Neural cell (in vitro differentiated cells): ENCODE measurements at regions not wholly inside any gene's neighbourhood (a gene's known extent, or its start where the extent isn't known, plus 50 kb on each side); places are given as distances from the start of the nearest gene placed in this dataset.

Experiments
- H2AFZ ChIP-seq: fragments of 200-600, 300-800 bp; sonication (generic), shearing (Covaris generic); 2 replicates; pipeline ENCODE4 v1.6.0; 2014; ENCODE audit warnings: low read depth, mild to moderate bottlenecking, antibody characterized with exemption, low read length, moderate library complexity
- H3F3A ChIP-seq: fragments of 200-600 bp; shearing (Covaris generic); 2 replicates; pipeline ENCODE4 v1.6.1; 2016; ENCODE audit warnings: mild to moderate bottlenecking, moderate library complexity, mixed read lengths, antibody characterized with exemption, low read length; ENCODE audit not compliant: insufficient read depth, poor library complexity, severe bottlenecking
- H3K27ac ChIP-seq: fragments of 200-600, 300-800 bp; sonication (generic), shearing (Covaris generic); 2 replicates; pipeline ENCODE4 v1.5.1; 2014; ENCODE audit warnings: mild to moderate bottlenecking, low read length, moderate library complexity
- H3K27me3 ChIP-seq: fragments of 300-800, 200-600 bp; sonication (generic), shearing (Covaris generic); 2 replicates; pipeline ENCODE4 v1.6.0; 2014; ENCODE audit warnings: mild to moderate bottlenecking, low read depth, low read length, moderate library complexity; ENCODE audit not compliant: insufficient read depth
- H3K36me3 ChIP-seq: fragments of 300-800, 200-600 bp; sonication (generic), shearing (Covaris generic); 2 replicates; pipeline ENCODE4 v1.5.1; 2014; ENCODE audit warnings: mild to moderate bottlenecking, antibody characterized with exemption, low read length, moderate library complexity; ENCODE audit not compliant: insufficient read depth
- H3K4me2 ChIP-seq: fragments of 300-800, 200-600 bp; sonication (generic), shearing (Covaris generic); 2 replicates; pipeline ENCODE4 v1.6.0; 2014; ENCODE audit warnings: mild to moderate bottlenecking, low read length
- H3K4me3 ChIP-seq: fragments of 300-800, 200-600 bp; sonication (generic), shearing (Covaris generic); 2 replicates; pipeline ENCODE4 v1.5.1; 2014; ENCODE audit warnings: mild to moderate bottlenecking, low read length, moderate library complexity
- H3K79me2 ChIP-seq: fragments of 200-600 bp; shearing (Covaris generic); replicated peaks from 2 replicates; pipeline ENCODE4 v1.6.0; 2014; ENCODE audit warnings: mild to moderate bottlenecking, low read length, moderate library complexity; ENCODE audit not compliant: insufficient read depth
- H3K9ac ChIP-seq: fragments of 300-800, 200-600 bp; sonication (generic), shearing (Covaris generic); 2 replicates; pipeline ENCODE4 v1.6.1; 2016; ENCODE audit warnings: mild to moderate bottlenecking, low read length, mixed read lengths
- H3K9me2 ChIP-seq: fragments of 200-600 bp; shearing (Covaris generic); 2 replicates; pipeline ENCODE4 v1.6.1; 2016; ENCODE audit warnings: mild to moderate bottlenecking, low read length, mixed read lengths; ENCODE audit not compliant: insufficient read depth
- H3K9me3 ChIP-seq: fragments of 200-600, 300-800 bp; sonication (generic), shearing (Covaris generic); 2 replicates; pipeline ENCODE4 v1.6.1; 2016; ENCODE audit warnings: mild to moderate bottlenecking, mixed run types, low read length, moderate library complexity, mixed read lengths
- H4K20me1 ChIP-seq: fragments of 200-600 bp; shearing (Covaris generic); 2 replicates; pipeline ENCODE4 v1.6.1; 2016; ENCODE audit warnings: mild to moderate bottlenecking, mixed run types; ENCODE audit not compliant: insufficient read depth
- CTCF ChIP-seq: fragments of 450-650 bp; IDR thresholded peaks from 2 replicates; pipeline ENCODE4 v1.5.1; 2014; ENCODE audit warnings: antibody characterized with exemption, mild to moderate bottlenecking, moderate library complexity; ENCODE audit not compliant: poor library complexity, severe bottlenecking
- EP300 ChIP-seq: fragments of 450-650 bp; conservative IDR thresholded peaks from 2 replicates; pipeline ENCODE4 v1.6.1; 2014; ENCODE audit warnings: antibody characterized with exemption, mild to moderate bottlenecking, moderate library complexity; ENCODE audit not compliant: poor library complexity, severe bottlenecking
- EZH2 ChIP-seq: fragments of 200-600, 300-800 bp; shearing (Covaris generic), sonication (generic); IDR thresholded peaks from 2 replicates; pipeline ENCODE4 v1.6.1; 2014; ENCODE audit warnings: antibody characterized with exemption, low read length, borderline replicate concordance, mild to moderate bottlenecking; ENCODE audit not compliant: insufficient read depth, poor library complexity, severe bottlenecking
- MXI1 ChIP-seq: fragments of 450-650 bp; conservative IDR thresholded peaks from 2 replicates; pipeline ENCODE4 v1.6.1; 2014; ENCODE audit warnings: antibody characterized with exemption, mild to moderate bottlenecking; ENCODE audit not compliant: poor library complexity, severe bottlenecking
- POLR2AphosphoS5 ChIP-seq: IDR thresholded peaks from 2 replicates; pipeline ENCODE4 v1.6.1; 2012
- RAD21 ChIP-seq: fragments of 450-650 bp; conservative IDR thresholded peaks from 2 replicates; pipeline ENCODE4 v1.6.1; 2014; ENCODE audit warnings: antibody characterized with exemption, mild to moderate bottlenecking, moderate library complexity
- SMC3 ChIP-seq: fragments of 450-650 bp; conservative IDR thresholded peaks from 2 replicates; pipeline ENCODE4 v1.6.1; 2014; ENCODE audit warnings: antibody characterized with exemption, mild to moderate bottlenecking, moderate library complexity; ENCODE audit not compliant: poor library complexity
- TAF1 ChIP-seq: IDR thresholded peaks from 2 replicates; pipeline ENCODE4 v1.6.1; 2012; ENCODE audit warnings: low read depth
- TF ChIP-seq, protein P1 (sequence below): IDR thresholded peaks from 2 replicates; pipeline ENCODE4 v1.6.1; 2012; ENCODE audit warnings: borderline replicate concordance

GRCh38 chr17:56678249-56679114 lies 85.0 kb downstream of the NOG start:
- Histone ChIP-seq H3K9me2 (no peaks in the 10 kb centered on the region), H3F3A (no peaks in the 10 kb centered on the region), H3K4me2 (peak overlapping the region; percentile 59), H3K9ac (no peak overlapping the region), H2AFZ (no peak overlapping the region), H3K4me3 (peak overlapping the region; percentile 60), H4K20me1 (no peaks in the 10 kb centered on the region), H3K79me2 (no peaks in the 10 kb centered on the region), H3K36me3 (no peaks in the 10 kb centered on the region), H3K27me3 (peaks cover 33% of the 10 kb centered on the region), H3K27ac (no peak overlapping the region), H3K9me3 (no peaks in the 10 kb centered on the region)
- TF ChIP-seq EZH2 (no peak), RAD21 (no peak), EP300 (no peak), SMC3 (no peak), POLR2AphosphoS5 (no peak), TAF1 (no peak), MXI1 (no peak), CTCF (no peak)
- TF ChIP-seq, protein P1, sequence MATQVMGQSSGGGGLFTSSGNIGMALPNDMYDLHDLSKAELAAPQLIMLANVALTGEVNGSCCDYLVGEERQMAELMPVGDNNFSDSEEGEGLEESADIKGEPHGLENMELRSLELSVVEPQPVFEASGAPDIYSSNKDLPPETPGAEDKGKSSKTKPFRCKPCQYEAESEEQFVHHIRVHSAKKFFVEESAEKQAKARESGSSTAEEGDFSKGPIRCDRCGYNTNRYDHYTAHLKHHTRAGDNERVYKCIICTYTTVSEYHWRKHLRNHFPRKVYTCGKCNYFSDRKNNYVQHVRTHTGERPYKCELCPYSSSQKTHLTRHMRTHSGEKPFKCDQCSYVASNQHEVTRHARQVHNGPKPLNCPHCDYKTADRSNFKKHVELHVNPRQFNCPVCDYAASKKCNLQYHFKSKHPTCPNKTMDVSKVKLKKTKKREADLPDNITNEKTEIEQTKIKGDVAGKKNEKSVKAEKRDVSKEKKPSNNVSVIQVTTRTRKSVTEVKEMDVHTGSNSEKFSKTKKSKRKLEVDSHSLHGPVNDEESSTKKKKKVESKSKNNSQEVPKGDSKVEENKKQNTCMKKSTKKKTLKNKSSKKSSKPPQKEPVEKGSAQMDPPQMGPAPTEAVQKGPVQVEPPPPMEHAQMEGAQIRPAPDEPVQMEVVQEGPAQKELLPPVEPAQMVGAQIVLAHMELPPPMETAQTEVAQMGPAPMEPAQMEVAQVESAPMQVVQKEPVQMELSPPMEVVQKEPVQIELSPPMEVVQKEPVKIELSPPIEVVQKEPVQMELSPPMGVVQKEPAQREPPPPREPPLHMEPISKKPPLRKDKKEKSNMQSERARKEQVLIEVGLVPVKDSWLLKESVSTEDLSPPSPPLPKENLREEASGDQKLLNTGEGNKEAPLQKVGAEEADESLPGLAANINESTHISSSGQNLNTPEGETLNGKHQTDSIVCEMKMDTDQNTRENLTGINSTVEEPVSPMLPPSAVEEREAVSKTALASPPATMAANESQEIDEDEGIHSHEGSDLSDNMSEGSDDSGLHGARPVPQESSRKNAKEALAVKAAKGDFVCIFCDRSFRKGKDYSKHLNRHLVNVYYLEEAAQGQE, result no peak

DNA sequence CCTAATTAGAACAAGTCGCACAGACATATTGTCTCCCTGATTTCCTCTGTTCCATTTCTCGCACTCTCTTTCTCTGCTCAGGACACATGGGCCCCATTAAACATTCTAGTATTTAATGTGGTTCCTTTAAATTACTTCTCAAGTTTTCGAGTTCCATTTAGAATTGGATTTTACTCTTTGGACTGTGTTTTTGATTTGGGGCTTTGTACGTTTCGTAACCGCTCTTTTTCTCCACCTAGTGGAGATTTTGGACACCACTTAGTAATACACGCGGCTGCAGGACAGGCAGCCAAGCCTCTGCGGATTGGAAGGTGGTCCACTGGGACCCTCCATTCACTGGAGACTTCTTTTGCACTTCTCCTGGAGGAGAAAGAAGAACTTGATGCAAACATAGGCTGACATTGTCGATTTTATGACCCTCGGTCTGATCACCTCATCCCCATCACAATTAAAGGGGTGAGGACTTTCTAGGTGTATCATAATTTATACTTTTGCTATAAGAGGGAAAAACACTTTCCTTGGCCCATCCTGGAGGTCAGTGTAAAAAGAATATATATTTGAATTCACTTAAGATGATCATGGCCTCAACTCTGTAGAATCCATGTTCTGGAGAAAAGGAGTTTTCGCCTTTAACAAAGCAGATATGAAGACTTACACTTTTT lies 85.7 kb downstream of the NOG start:
- Histone ChIP-seq H3K27me3 (peaks cover 33% of the 10 kb centered on the region), H3K79me2 (no peaks in the 10 kb centered on the region), H3K9me3 (no peaks in the 10 kb centered on the region), H3K36me3 (no peaks in the 10 kb centered on the region), H2AFZ (no peak overlapping the region), H3F3A (no peaks in the 10 kb centered on the region), H3K4me2 (peak overlapping the region; percentile 59), H3K27ac (no peak overlapping the region), H4K20me1 (no peaks in the 10 kb centered on the region), H3K9ac (no peak overlapping the region), H3K4me3 (peak overlapping the region; percentile 60), H3K9me2 (no peaks in the 10 kb centered on the region)
- peak; percentile 75 for TF ChIP-seq SMC3
- no peak for TF ChIP-seq POLR2AphosphoS5
- peak; percentile 71 for TF ChIP-seq CTCF
- TF ChIP-seq, protein P1, result no peak
- TF ChIP-seq RAD21, result peak; percentile 66
- no peak for TF ChIP-seq MXI1
- TF ChIP-seq EZH2, result no peak
